Caki2 (cell line): ENCODE measurements at regions not wholly inside any gene's neighbourhood (a gene's known extent, or its start where the extent isn't known, plus 50 kb on each side); places are given as distances from the start of the nearest gene placed in this dataset.

Experiments
- DNase-seq: peaks from one replicate; pipeline ENCODE4 v3.0.0-alpha.2; 2015; ENCODE audit warnings: low read depth
- in situ Hi-C: cut with HindIII; loops from 2 replicates; pipeline ENCODE4 v1.10.0; 2016; ENCODE audit warnings: low sequenced_read_pairs, low pct_unique_long_range_greater_than_20kb, mixed read lengths

GRCh38 chr4:24116107-24116506 is 226.3 kb upstream of the PPARGC1A start:
- in situ Hi-C loops = no loop called here

GRCh38 chr4:24114919-24115500 is 225.2 kb upstream of the PPARGC1A start:
- DNase-seq = no peak
- in situ Hi-C loops = no loop called here

More at GRCh38 chr4:24116107-24116506, 226.3 kb upstream of the PPARGC1A start:
- DNase-seq = no peak

GRCh38 chr4:24114444-24114843 is 224.6 kb upstream of the PPARGC1A start:
- no peak for DNase-seq
- in situ Hi-C loops = no loop called here

DNA sequence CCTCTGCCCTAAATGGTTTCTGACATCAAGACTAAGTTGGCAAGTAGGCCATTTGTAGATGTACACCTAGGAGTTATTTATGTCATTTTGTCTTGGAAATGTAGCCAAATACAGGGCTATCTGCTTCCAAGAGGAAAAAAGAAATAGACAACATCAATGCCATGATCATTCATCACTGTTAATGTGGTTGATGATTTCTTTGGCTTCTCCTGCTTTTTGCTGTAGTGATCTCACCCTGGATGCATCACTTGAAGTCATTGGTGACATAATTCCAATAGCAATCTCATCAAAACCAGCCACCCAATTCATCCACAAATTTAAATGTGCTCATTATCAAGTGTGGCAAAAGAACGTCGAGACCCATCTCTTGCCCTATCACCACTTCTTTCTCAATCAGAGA is 222.6 kb upstream of the PPARGC1A start:
- in situ Hi-C loops = no loop called here

GRCh38 chr4:24108567-24108966 is 218.7 kb upstream of the PPARGC1A start:
- in situ Hi-C loops = no loop called here
- no peak for DNase-seq

More for the DNA sequence above, 222.6 kb upstream of the PPARGC1A start:
- no peak for DNase-seq

GRCh38 chr4:24105327-24106038 is 215.6 kb upstream of the PPARGC1A start:
- no peak for DNase-seq
- in situ Hi-C loops = no loop called here

DNA sequence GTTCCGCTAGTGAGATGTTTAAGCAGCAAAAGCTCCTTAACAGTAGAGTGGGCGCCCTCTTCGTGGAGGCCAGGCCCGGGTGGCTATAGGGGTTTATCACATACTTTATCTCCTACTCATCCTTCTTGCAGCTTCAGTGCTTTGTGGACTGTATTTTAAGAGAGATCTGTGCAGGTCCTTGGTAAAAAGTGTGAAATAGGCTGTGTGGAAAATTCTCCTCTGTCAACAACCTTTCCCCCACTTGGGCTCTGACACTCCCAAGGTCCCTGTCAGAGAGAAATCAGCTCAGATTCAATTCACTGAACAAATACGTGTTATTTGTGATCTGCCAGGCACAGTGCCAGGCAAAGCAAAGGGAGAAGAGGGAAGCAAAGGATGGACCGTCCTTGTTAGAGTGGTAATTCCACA is 214.3 kb upstream of the PPARGC1A start:
- DNase-seq = peak; percentile 50
- in situ Hi-C loops = no loop called here

DNA sequence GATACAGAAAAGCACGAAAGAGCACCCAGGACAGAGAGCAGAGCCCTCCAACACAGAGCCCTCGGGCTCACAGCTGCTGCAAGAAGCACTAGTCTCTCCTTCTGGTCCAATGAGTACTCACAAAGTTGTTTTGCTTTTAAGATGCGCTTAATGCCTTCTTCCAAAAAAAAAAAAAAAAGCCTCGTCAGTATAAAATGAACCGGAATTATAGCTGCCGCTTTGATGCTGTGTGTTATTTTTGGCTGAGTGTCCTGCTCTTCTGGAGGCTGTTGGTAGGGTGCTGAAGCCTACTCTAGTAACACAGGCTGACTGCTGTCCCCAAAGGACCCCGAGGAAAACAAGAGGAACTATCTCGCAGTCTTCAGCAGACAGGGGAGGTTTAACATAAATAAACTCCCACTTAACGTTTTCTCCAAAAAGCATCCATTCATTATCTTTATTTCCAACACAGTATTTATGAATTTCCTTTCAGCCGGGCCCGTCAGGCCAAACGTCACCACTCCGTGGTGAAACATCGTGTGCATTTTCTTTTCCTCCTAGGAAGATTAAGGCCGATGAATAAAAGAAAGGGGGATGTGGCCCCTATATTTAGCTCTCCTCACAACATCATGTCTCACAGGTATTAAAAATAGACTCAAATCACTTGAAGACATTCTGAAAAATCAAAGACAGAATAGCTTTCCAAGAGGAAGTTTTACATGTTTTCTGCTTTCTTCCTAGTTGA is 213.7 kb upstream of the PPARGC1A start:
- no peak for DNase-seq
- in situ Hi-C loops = no loop called here

GRCh38 chr4:24102621-24103020 is 212.8 kb upstream of the PPARGC1A start:
- in situ Hi-C loops = no loop called here
- no peak for DNase-seq

GRCh38 chr4:24096603-24097002 is 206.8 kb upstream of the PPARGC1A start:
- no peak for DNase-seq
- in situ Hi-C loops = no loop called here

- no peak for DNase-seq
- in situ Hi-C loops = no loop called here
Observed at GRCh38 chr4:24094726-24095125, 204.9 kb upstream of the PPARGC1A start.

DNA sequence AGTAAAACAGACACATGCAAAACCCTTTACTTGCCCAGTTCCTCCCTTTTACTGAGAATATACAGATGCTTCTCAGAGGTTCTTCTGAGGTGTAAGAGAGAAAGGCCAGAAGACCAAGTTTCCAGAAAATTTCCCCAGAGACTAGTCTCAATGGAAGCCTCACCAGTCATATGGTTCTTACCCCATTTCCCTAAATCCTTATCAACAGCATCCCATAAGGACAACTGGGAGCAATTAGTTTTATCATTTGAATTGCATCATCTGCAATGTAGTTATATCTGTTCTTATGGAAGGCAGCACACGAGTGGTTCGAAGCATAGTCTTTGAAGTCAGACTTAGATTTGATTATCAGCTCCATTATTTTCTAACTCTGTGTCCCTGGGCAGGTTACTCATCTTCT is 203.6 kb upstream of the PPARGC1A start:
- no peak for DNase-seq
- in situ Hi-C loops = no loop called here

DNA sequence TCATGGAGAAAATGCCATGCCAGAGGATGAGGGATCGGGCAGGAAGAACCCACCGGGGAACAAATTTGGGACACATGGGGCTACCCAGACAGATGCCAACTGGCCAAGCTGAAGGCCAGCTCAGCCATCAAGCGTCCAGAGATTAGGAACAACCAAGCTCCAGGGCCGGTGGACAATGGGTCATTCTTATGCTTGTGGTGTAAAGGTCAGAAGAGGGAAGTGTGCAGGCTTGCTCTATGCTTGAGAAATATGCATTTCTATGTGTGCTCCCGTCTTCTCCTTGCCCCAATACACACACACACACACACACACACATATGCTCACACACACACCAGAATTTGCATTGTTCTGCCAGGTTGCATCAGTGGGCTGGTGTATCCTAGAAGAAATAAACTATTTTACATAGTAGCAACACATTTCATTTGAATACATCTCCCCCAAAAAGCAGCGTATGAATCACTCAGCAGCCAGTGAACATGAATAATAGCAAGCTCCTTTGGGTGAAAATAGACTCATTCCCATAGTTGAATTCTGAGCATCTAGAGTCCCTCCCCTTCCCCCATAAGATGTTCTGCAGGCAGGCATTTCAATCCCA is 201.9 kb upstream of the PPARGC1A start:
- in situ Hi-C loops = no loop called here

DNA sequence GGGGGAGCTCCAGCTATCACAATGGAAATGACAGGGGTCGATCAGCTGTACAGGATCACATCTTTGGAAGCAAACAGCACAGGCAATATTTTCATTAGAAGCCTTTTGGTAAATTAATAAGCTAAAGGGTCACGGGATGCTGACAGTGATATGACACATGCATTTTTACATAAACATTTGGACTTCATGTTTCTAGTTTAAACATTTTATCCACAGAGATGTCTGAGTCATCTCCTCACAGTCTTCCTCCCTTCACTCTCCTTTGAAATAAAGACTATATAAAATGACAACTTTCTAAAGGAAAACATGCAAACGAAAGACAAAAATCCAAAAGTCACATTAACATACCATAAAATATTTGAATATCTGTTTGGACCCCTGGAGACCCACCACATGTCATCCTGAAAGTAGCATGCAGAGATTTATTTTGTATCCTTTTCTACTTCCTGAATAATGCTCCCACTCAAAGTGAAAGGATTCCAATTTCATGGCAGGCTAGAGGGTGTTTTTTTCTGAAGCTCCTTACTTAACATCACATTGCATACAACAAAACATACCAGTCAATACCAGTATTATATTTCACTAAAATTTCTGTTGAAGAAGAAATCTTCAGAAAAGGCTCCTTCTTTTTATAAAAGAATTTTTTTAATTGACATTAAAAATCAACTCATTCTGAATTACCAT is 200.1 kb upstream of the PPARGC1A start:
- DNase-seq = peak; percentile 23
- in situ Hi-C loops = no loop called here

More for the DNA sequence above, 201.9 kb upstream of the PPARGC1A start:
- no peak for DNase-seq

GRCh38 chr4:24080871-24081270 is 191.0 kb upstream of the PPARGC1A start:
- in situ Hi-C loops = no loop called here
- no peak for DNase-seq

DNA sequence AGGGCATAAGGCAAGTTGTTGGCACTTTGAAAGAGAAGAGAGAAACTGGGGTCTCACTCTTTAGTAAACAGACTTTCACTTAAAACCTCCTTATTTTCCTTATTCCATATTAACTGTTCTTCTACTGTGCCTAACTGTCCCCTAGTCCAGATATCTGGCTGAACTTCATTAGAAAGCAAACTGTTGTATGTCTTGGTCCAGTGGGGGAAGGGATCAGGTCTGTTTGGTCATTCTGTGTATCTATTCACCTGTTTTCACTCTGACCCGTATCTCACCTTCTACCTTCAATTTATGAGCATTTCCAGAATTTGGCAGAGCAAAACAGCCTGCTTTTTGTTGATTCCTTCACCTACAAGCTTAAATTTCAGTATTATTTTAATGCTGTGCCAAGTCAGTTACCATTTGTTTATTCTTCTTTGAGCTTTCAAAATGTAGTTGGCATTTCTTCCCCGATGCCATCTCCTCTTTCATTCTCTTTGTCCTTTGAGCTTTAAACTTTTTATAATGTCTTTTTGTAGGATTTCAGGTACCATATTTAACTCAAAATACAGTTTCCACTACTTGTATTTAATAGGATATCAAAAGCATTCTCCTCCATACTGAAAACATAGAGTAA is 188.6 kb upstream of the PPARGC1A start:
- in situ Hi-C loops = no loop called here

GRCh38 chr4:24076811-24077210 is 187.0 kb upstream of the PPARGC1A start:
- no peak for DNase-seq
- in situ Hi-C loops = no loop called here

More for the DNA sequence above, 188.6 kb upstream of the PPARGC1A start:
- no peak for DNase-seq

DNA sequence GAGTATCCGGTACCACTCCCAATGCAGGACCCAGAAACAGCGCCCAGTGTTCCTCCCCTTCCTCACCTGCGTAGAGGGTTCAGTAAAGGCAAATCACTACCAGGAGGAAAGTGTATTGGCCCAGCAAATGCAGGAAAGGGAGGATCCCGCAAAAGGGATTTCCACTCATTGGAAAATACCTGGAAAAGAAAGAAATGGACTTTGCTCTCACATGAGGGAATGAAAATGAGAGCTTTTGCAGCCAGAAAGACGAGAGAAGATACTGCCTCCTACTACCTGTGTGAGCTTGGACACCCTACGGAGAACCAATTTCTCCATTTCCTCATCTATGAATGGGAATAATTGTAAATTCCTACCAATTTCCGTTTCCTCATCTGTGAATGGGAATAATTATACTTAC is 184.1 kb upstream of the PPARGC1A start:
- no peak for DNase-seq
- in situ Hi-C loops = no loop called here
